Lung (tissue), 11 donors: ENCODE measurements at regions not wholly inside any gene's neighbourhood (a gene's known extent, or its start where the extent isn't known, plus 50 kb on each side); places are given as distances from the start of the nearest gene placed in this dataset.

Experiments used
- ATAC-seq: fragments of 200-7000 bp; cut with Tn5 transposase; one replicate; pipeline ENCODE4 v1.9.1; 2020; ENCODE audit warnings: moderate number of reproducible peaks; ENCODE audit not compliant: insufficient read depth, low FRiP score
- DNase-seq, 3 donors: peaks; one replicate each; pipeline ENCODE4 v3.0.0-alpha.2; 2013 to 2017
- H3K27ac ChIP-seq, 2 donors: one replicate each; pipeline ENCODE4 v1.5.1; 2013; ENCODE audit warnings: mild to moderate bottlenecking in 2 of 2, moderate library complexity in 2 of 2, control low read depth in 1 of 2, inconsistent platforms in 1 of 2, low read depth in 1 of 2, low read length in 1 of 2
- H3K27me3 ChIP-seq, 3 donors: one replicate each; pipeline ENCODE4 v1.5.1; 2013; ENCODE audit warnings: low read length in 2 of 3; ENCODE audit not compliant: control insufficient read depth in 3 of 3, insufficient read depth in 3 of 3
- H3K36me3 ChIP-seq, 4 donors: one replicate each; pipeline ENCODE4 v1.5.1; 2013; ENCODE audit warnings: low read length in 4 of 4, mild to moderate bottlenecking in 1 of 4, moderate library complexity in 1 of 4; ENCODE audit not compliant: control insufficient read depth in 4 of 4, insufficient read depth in 4 of 4
- H3K4me1 ChIP-seq, 5 donors: one replicate each; pipeline ENCODE4 v1.5.1; 2013; ENCODE audit warnings: low read length in 5 of 5, mild to moderate bottlenecking in 2 of 5, moderate library complexity in 1 of 5; ENCODE audit not compliant: control insufficient read depth in 5 of 5, insufficient read depth in 5 of 5
- H3K4me3 ChIP-seq: one replicate; pipeline ENCODE4 v1.5.1; 2013; ENCODE audit warnings: mild to moderate bottlenecking, control low read depth, moderate library complexity
- H3K9ac ChIP-seq, 2 donors: one replicate each; pipeline ENCODE4 v1.5.1; 2013; ENCODE audit warnings: low read length in 2 of 2, control low read depth in 1 of 2; ENCODE audit not compliant: insufficient read depth in 1 of 2
- H3K9me3 ChIP-seq, 4 donors: one replicate each; pipeline ENCODE4 v1.5.1; 2013; ENCODE audit warnings: low read length in 3 of 4, mild to moderate bottlenecking in 1 of 4, moderate library complexity in 1 of 4; ENCODE audit not compliant: control insufficient read depth in 4 of 4, insufficient read depth in 3 of 4
- WGBS, 2 donors: extraction: QIAGEN DNeasy Blood & Tissue Kit; methylation state at CpG; one replicate each; pipeline ENCODE4 v1.1.7; 2013; 5-methylcytosine and 5-hydroxymethylcytosine counted together
- TF ChIP-seq, protein P1 (sequence below): IDR thresholded peaks from 2 replicates; pipeline ENCODE4 v1.5.1; 2012; ENCODE audit warnings: mild to moderate bottlenecking; ENCODE audit errors: control extremely low read depth, extremely low read depth
- donor health status: control.
- donor health status: control.
- donor health status: Bipolar disorder and iron deficiency.
- donor health status: healthy.
- donor health status: DM: yes; HTN: yes; CAD: no.

DNA sequence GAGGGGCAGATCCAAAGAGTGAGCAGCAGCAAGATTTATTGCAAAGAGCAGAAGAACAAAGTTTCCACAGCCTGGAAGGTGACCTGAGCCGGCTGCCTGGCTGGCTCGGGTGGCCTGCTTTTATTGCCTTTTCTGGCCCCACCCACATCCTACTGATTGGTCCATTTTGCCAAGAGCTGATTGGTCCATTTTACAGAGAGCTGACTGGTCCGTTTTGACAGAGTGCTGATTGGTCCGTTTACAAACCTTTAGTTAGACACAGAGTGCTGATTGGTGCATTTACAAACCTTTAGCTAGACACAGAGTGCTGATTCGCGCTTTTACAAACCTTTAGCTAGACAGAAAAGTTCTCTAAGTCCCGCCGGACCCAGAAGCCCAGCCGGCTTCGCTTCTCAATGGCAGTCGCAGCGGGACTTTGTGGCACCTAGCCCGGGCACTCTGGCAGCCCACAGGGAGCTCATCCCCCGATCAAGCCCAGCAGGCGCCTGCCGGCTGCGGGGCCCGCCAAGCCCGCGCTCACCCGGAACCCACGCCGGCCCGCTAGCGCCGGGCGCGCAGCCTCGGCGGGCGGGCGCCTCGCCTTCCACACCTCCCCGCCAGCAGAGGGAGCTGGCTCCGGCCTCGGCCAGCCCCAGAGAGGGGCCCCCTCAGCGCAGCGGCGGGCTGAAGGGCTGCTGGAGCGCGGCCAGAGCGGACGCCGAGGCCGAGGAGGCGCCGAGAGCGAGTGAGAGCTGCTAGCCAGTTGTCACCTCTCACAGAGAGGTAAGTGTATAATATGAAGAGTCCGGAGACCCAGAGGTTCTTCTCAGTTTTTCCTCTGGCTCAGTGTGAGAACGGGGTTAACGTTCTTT is 339.2 kb downstream of the CHL1 start:
- ATAC-seq (peak; percentile 78), DNase-seq (peak; percentile 70 to 82 (median 71))
- TF ChIP-seq, protein P1, sequence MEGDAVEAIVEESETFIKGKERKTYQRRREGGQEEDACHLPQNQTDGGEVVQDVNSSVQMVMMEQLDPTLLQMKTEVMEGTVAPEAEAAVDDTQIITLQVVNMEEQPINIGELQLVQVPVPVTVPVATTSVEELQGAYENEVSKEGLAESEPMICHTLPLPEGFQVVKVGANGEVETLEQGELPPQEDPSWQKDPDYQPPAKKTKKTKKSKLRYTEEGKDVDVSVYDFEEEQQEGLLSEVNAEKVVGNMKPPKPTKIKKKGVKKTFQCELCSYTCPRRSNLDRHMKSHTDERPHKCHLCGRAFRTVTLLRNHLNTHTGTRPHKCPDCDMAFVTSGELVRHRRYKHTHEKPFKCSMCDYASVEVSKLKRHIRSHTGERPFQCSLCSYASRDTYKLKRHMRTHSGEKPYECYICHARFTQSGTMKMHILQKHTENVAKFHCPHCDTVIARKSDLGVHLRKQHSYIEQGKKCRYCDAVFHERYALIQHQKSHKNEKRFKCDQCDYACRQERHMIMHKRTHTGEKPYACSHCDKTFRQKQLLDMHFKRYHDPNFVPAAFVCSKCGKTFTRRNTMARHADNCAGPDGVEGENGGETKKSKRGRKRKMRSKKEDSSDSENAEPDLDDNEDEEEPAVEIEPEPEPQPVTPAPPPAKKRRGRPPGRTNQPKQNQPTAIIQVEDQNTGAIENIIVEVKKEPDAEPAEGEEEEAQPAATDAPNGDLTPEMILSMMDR: no peak
- Histone ChIP-seq H3K27me3 (no peaks in the 10 kb centered on the region), H3K36me3 (no peaks in the 10 kb centered on the region), H3K4me1 (peaks cover 0 to 8% (median 0%) of the 10 kb centered on the region in 5 donors), H3K9ac (peak overlapping the region; percentile 73 to 93), H3K9me3 (peaks cover 0 to 9% (median 4%) of the 10 kb centered on the region in 4 donors), H3K27ac (no peak overlapping the region), H3K4me3 (peak overlapping the region; percentile 13)
- WGBS, 2 donors: 38 to 48% methylated on average over 50 to 51 of the region's 51 CpGs

DNA sequence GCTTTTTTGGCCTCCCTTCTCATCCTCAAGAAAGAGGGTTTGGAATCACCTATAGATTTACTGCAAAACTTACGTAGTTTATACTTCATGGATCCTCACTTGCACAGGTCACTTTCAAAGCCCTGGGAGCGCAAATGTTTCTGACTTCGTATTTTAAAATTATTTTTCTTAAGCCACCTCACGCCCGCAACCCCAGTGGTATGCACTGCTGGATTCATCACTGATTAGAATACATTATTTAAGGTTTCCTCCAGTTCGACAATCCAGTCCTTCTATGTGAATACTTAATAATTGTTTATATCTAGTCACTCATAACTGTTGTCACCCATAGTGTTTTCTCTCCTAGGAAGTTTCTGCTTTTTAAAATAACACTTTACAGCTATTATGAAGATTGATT is 339.9 kb downstream of the CHL1 start:
- TF ChIP-seq, protein P1: no peak
- Histone ChIP-seq H3K9ac (peak overlapping the region; percentile 73 to 93), H3K9me3 (peaks cover 0 to 9% (median 4%) of the 10 kb centered on the region in 4 donors), H3K4me1 (peaks cover 0 to 12% (median 0%) of the 10 kb centered on the region in 5 donors), H3K36me3 (no peaks in the 10 kb centered on the region), H3K27ac (no peak overlapping the region), H3K4me3 (no peak overlapping the region), H3K27me3 (no peaks in the 10 kb centered on the region)
- ATAC-seq (no peak), DNase-seq (no peak)
- WGBS, 2 donors: 58 to 72% methylated on average over 6 of the region's 6 CpGs

DNA sequence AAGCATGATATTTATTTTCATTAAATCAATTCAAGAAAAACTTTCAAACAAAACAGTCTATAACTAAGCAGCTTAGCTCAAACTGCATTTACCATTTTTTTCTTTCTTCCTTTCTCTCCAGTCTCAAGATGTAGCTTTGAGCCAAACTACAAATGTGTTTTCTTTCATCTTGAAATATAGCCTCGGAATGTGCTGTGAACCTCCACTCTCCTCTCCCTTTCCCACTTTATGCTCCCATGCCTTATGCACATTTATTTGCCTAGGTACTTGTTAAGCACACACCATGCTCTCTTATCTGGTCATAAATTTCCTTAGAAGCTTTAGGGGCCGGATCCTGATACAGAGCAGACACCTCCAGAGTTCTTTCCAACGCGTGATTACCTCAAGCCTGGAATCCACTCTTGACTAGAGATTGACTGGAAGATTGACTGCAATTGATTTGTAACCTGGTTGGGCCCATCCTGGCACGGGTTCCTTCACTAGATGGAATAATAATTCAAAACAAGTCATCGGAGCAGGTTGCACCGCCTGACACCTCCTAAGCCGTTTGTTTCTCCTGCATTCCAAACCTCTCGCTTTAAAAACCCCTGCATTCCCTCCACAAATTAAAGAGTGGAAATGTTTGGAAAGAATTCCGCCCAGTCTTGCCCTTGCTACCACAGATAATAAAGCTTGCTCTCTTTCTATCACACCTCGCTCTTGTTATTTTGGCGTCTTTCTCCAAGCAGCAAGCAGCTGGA is 344.7 kb downstream of the CHL1 start:
- Histone ChIP-seq H3K27ac (no peak overlapping the region), H3K4me3 (no peak overlapping the region), H3K9me3 (peaks cover 0 to 6% (median 0%) of the 10 kb centered on the region in 4 donors), H3K9ac (no peak overlapping the region), H3K36me3 (no peaks in the 10 kb centered on the region), H3K27me3 (no peaks in the 10 kb centered on the region), H3K4me1 (peaks cover 0 to 19% (median 0%) of the 10 kb centered on the region in 5 donors)
- TF ChIP-seq, protein P1: no peak
- 51 to 58% methylated on average over 12 of the region's 12 CpGs for WGBS, 2 donors
- no peak for ATAC-seq
- DNase-seq: peak; percentile 39 to 82 (median 75)
